GM12878 (cell line): ENCODE measurements at regions not wholly inside any gene's neighbourhood (a gene's known extent, or its start where the extent isn't known, plus 50 kb on each side); places are given as distances from the start of the nearest gene placed in this dataset.

ENCODE experiments used
- ATAC-seq: fragments of 200-7000 bp; cut with Tn5 transposase; 3 replicates; pipeline ENCODE4 v1.9.1; 2020; ENCODE audit warnings: mild to moderate bottlenecking, moderate library complexity
- BruUV-seq: library from RNA; stranded (reverse); fragments of 400-500 nt; replicated peaks from 2 replicates; lab custom pipeline; 2021; lab: Mats Ljungman, UMichigan
- CTCF ChIA-PET: fragments of 300-600 bp; sonication (Branson Sonifier 250); formaldehyde crosslinking; extraction: SDS; loops from one replicate; lab custom pipeline; 2021; ENCODE audit warnings: inconsistent platforms; lab: Yijun Ruan, JAX
- POLR2A ChIA-PET: fragments of 350-600 bp; formaldehyde crosslinking; extraction: SDS; loops from one replicate; lab custom pipeline; 2021; ENCODE audit warnings: inconsistent platforms; lab: Charles Lee
- RAD21 ChIA-PET: fragments of 300-600 bp; sonication (Branson Sonifier 250); formaldehyde crosslinking; loops from one replicate; lab custom pipeline; 2023; ENCODE audit warnings: antibody characterized with exemption; ENCODE audit not compliant: unreplicated experiment; lab: Charles Lee
- SMC1A ChIA-PET: fragments of 300-600 bp; sonication (Branson Sonifier 250); formaldehyde crosslinking; loops from one replicate; lab custom pipeline; 2023; ENCODE audit not compliant: unreplicated experiment, uncharacterized antibody; lab: Charles Lee
- DNase-seq: peaks from one replicate; pipeline ENCODE4 v3.0.0-alpha.2; 2011; ENCODE audit warnings: low read depth, low spot score
- FAIRE-seq: peaks from 3 replicates; lab custom pipeline; 2011; peaks lifted over from hg19 to GRCh38; lab: Jason Lieb, UNC
- H2AFZ ChIP-seq: 2 replicates; pipeline ENCODE4 v1.6.0; 2011; ENCODE audit warnings: low read depth, low read length, control low read depth; ENCODE audit not compliant: control insufficient read depth
- H3K27ac ChIP-seq: 2 replicates; pipeline ENCODE4 v1.5.1; 2011; ENCODE audit warnings: control low read depth; ENCODE audit not compliant: control insufficient read depth, insufficient read depth
- H3K27me3 ChIP-seq, 2 experiments: replicated peaks in 1 of 2; 2 replicates each; pipeline versions ENCODE4 v1.6.0 to v1.6.1; 2011; ENCODE audit warnings: low read length in 1 of 2; ENCODE audit not compliant: control insufficient read depth in 2 of 2, insufficient read depth in 2 of 2
- H3K36me3 ChIP-seq, 2 experiments: 2 replicates each; pipeline ENCODE4 v1.5.1; 2011; ENCODE audit warnings: low read length in 1 of 2; ENCODE audit not compliant: control insufficient read depth in 2 of 2, insufficient read depth in 2 of 2
- H3K4me1 ChIP-seq: 2 replicates; pipeline ENCODE4 v1.6.1; 2011; ENCODE audit warnings: mild to moderate bottlenecking, low read length, moderate library complexity, mixed read lengths; ENCODE audit not compliant: control insufficient read depth, insufficient read depth
- H3K4me2 ChIP-seq: 2 replicates; pipeline ENCODE4 v1.6.0; 2011; ENCODE audit warnings: control low read depth; ENCODE audit not compliant: control insufficient read depth, insufficient read depth
- H3K4me3 ChIP-seq: fragments of 200-600 bp; sonication (generic); 2 replicates; pipeline ENCODE4 v1.5.1; 2016
- H3K79me2 ChIP-seq: 2 replicates; pipeline ENCODE4 v1.6.0; 2011; ENCODE audit warnings: low read length; ENCODE audit not compliant: control insufficient read depth, insufficient read depth
- H3K9ac ChIP-seq: 2 replicates; pipeline ENCODE4 v1.8.0; 2011; ENCODE audit warnings: low read length, control low read depth, mixed read lengths; ENCODE audit not compliant: control insufficient read depth, insufficient read depth
- H3K9me3 ChIP-seq: replicated peaks from 3 replicates; pipeline ENCODE4 v1.5.1; 2011; ENCODE audit warnings: mild to moderate bottlenecking, low read length; ENCODE audit not compliant: control insufficient read depth, insufficient read depth
- H4K20me1 ChIP-seq: 2 replicates; pipeline ENCODE4 v1.6.0; 2011; ENCODE audit not compliant: control insufficient read depth, insufficient read depth
- ASH2L ChIP-seq: fragments of 300-600, 200-600 bp; sonication (generic); IDR thresholded peaks from 2 replicates; pipeline ENCODE4 v1.6.1; 2017; ENCODE audit warnings: low read depth, mild to moderate bottlenecking, borderline replicate concordance
- BHLHE40 ChIP-seq, 2 experiments: fragments of 450-650 bp in 1 of 2; IDR thresholded peaks; 2 replicates each; pipeline ENCODE4 v1.6.1; 2011 to 2017; ENCODE audit warnings: low read depth in 2 of 2, borderline replicate concordance in 1 of 2, improper control_type of control experiment in 1 of 2, low read length in 1 of 2, mild to moderate bottlenecking in 1 of 2
- CTCF ChIP-seq, 3 experiments: IDR thresholded peaks in 2 of 3; conservative IDR thresholded peaks in 1 of 3; 2 replicates each; pipeline ENCODE4 v1.5.1; 2011; ENCODE audit warnings: low read depth in 3 of 3, low read length in 3 of 3, mild to moderate bottlenecking in 3 of 3, control low read depth in 2 of 3, moderate library complexity in 2 of 3, inconsistent platforms in 1 of 3, mixed read lengths in 1 of 3; ENCODE audit not compliant: control insufficient read depth in 2 of 3, insufficient read depth in 1 of 3; ENCODE audit errors: extremely low read depth in 1 of 3
- CUX1 ChIP-seq: IDR thresholded peaks from 2 replicates; pipeline ENCODE4 v1.6.1; 2012; ENCODE audit warnings: improper control_type of control experiment, low read depth, low read length; ENCODE audit not compliant: insufficient replicate concordance
- ESRRA ChIP-seq: IDR thresholded peaks from 2 replicates; pipeline ENCODE4 v1.6.1; 2012; ENCODE audit warnings: mild to moderate bottlenecking, low read length, improper control_type of control experiment
- HDAC6 ChIP-seq: fragments of 200-600 bp; sonication (generic); IDR thresholded peaks from one replicate; pipeline ENCODE4 v1.8.0; 2017; ENCODE audit warnings: antibody characterized with exemption; ENCODE audit not compliant: unreplicated experiment
- HDGF ChIP-seq: fragments of 450-650 bp; IDR thresholded peaks from 2 replicates; pipeline ENCODE4 v1.6.1; 2016; ENCODE audit warnings: antibody characterized with exemption
- KAT2A ChIP-seq: conservative IDR thresholded peaks from 2 replicates; pipeline ENCODE4 v1.6.1; 2011; ENCODE audit warnings: low read depth, low read length; ENCODE audit not compliant: control insufficient read depth
- LARP7 ChIP-seq: fragments of 450-650 bp; IDR thresholded peaks from 2 replicates; pipeline ENCODE4 v1.6.1; 2017; ENCODE audit warnings: mild to moderate bottlenecking
- NR2F1 ChIP-seq: fragments of 450-650 bp; conservative IDR thresholded peaks from 2 replicates; pipeline ENCODE4 v1.6.1; 2017; ENCODE audit warnings: mild to moderate bottlenecking
- PRDM15 ChIP-seq: fragments of 450-650 bp; formaldehyde crosslinking; IDR thresholded peaks from 2 replicates; pipeline ENCODE4 v1.4.0; 2020; ENCODE audit warnings: mild to moderate bottlenecking, moderate library complexity
- RBBP5 ChIP-seq: fragments of 200-600 bp; sonication (generic); conservative IDR thresholded peaks from 2 replicates; pipeline ENCODE4 v1.6.1; 2016
- SMAD5 ChIP-seq: IDR thresholded peaks from 2 replicates; pipeline ENCODE4 v1.6.1; 2016; ENCODE audit warnings: antibody characterized with exemption, low read depth
- ZBED1 ChIP-seq: IDR thresholded peaks from 2 replicates; pipeline ENCODE4 v1.6.1; 2016; ENCODE audit warnings: borderline replicate concordance
- ZNF217 ChIP-seq: fragments of 450-650 bp; IDR thresholded peaks from 2 replicates; pipeline ENCODE4 v1.6.1; 2017; ENCODE audit warnings: antibody characterized with exemption, mild to moderate bottlenecking
- WGBS: methylation state at CpG from one replicate; pipeline ENCODE4 v1.1.6; 2016; ENCODE audit warnings: low lambda C conversion rate; ENCODE audit not compliant: insufficient replicate concordance, insufficient coverage; ENCODE audit errors: missing lambda C conversion rate; 5-methylcytosine and 5-hydroxymethylcytosine counted together
- in situ Hi-C: fragments of 300-500 bp; cut with MboI; formaldehyde crosslinking; loops from 9 replicates; pipeline ENCODE4 v1.14.3; 2018; ENCODE audit warnings: mixed read lengths
- intact Hi-C: fragments of 100-400 bp; cut with micrococcal nuclease; formaldehyde crosslinking; loops from one replicate; pipeline ENCODE4 v1.14.2; 2022; ENCODE audit not compliant: unreplicated experiment

- H3K4me3 ChIP-seq, result no peak overlapping the region
Observed at GRCh38 chr10:106216085-106216484, 948.4 kb downstream of the SORCS1 start.

More at GRCh38 chr10:106216085-106216484, 948.4 kb downstream of the SORCS1 start:
- intact Hi-C loops (no loop called here), in situ Hi-C loops (no loop called here)
- ATAC-seq, result no peak
- no peak for DNase-seq
- CTCF ChIA-PET, result no interaction called here
- H3K79me2 ChIP-seq, result no peaks in the 10 kb centered on the region
- RAD21 ChIA-PET, result no interaction called here
- SMC1A ChIA-PET, result no interaction called here
- TF ChIP-seq HDGF (no peak), RBBP5 (no peak), CTCF (IDR thresholded peaks at IDR 0.05 in 2 of 3, conservative IDR thresholded peaks at IDR 0.05 in 1 of 3; ENCODE audit: control insufficient read depth in 2 of 3, extremely low read depth in 1 of 3, insufficient read depth in 1 of 3, low read depth in 3 of 3, low read length in 3 of 3) (no peak), BHLHE40 (IDR thresholded peaks at IDR 0.05; ENCODE audit: borderline replicate concordance in 1 of 2, low read depth in 2 of 2, low read length in 1 of 2) (no peak), SMAD5 (no peak), KAT2A (no peak), NR2F1 (no peak), ZBED1 (no peak), ASH2L (no peak), ZNF217 (no peak), PRDM15 (CRISPR knock-in tag) (no peak), HDAC6 (no peak), CUX1 (no peak), ESRRA (no peak), LARP7 (no peak)
- no peak overlapping the region for H2AFZ ChIP-seq
- POLR2A ChIA-PET, result no interaction called here
- no peaks in the 10 kb centered on the region for H3K27me3 ChIP-seq
- no peaks in the 10 kb centered on the region for H3K36me3 ChIP-seq
- no peaks in the 10 kb centered on the region for H3K4me1 ChIP-seq
- H4K20me1 ChIP-seq, result no peaks in the 10 kb centered on the region
- H3K9me3 ChIP-seq, result no peaks in the 10 kb centered on the region
- no peak overlapping the region for H3K27ac ChIP-seq
- no peak overlapping the region for H3K9ac ChIP-seq
- no peak for FAIRE-seq
- no peak overlapping the region for H3K4me2 ChIP-seq
- BruUV-seq, result no TSS peak
- 0% methylated on average over 1 of the region's 2 CpGs for WGBS
